ENCODE measurements at regions not wholly inside any gene's neighbourhood (a gene's known extent, or its start where the extent isn't known, plus 50 kb on each side); places are given as distances from the start of the nearest gene placed in this dataset.

DNA sequence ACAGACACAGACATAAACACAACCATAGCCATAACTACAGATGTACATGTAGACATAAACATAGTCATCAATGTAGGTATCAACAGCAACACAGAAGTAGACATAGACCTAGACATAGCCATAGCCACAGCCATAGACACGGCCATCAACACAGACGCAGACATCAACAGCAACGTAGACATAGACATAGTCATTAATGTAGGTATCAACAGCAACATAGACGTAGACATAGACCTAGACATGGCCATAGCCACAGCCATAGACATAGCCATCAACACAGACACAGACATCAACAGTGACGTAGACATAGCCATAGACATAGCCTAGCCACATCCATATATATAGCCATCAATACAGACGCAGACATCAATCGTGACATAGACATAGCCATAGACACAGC lies 258.3 kb upstream of the FOXQ1 start:
- no peak for DNase-seq

DNA sequence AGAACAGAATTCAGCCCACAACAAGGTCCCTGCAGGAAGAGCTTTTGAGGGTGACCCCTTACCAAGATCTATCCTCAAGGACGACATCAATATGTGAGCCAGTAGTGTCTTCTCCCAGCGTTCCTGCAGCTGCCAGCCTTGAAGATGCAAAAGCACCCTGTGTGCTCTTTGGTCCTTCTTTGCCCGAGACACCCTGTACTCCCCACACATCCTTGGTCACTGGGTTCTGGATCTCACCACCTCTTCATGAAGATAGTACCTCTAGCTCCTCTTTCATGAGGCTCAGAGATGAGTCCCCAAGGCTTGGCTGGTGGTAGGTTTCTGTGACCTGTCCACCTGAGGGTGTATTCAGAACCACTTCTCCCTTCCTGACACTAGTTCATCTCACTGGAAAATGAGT lies 259.6 kb upstream of the FOXQ1 start:
- no peak for DNase-seq

DNA sequence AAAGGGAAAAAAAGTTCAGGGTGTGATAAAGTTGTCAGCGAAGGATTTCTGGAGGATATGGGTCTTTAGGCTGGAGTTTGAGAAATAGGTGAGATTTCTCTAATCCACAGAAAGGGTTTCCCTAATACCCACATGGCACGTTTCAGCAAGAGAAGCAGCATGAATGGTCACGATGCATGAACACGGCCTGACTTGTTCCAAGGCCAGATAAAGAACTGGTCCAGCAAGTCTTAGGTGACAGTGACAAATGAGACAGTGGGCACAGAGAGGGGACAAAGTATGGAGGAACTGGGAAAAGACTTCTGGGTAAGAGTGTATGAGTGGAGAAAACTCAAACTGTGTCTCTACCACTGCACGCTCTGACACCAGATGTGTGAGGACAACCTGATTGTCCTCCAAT lies 262.0 kb upstream of the FOXQ1 start:
- no peak for DNase-seq

DNA sequence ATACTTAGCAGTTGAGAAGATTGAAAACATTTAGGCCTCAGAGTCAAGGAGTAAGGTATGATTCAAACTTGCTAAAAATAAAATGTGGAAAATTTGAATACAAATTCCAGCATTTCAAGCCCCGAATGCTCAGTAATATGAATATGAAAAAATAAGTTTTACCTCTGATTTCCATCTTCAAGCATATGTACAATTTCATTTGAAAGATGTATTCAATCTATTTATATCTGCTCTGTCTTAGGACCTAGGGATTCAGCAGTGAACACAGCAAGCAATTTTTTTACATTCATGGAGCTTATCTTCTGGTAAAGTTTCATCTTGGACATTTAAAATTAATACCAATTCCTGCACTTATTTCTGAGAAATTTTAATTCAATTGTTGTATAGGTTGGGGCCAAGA lies 262.7 kb upstream of the FOXQ1 start:
- DNase-seq, result no peak

DNA sequence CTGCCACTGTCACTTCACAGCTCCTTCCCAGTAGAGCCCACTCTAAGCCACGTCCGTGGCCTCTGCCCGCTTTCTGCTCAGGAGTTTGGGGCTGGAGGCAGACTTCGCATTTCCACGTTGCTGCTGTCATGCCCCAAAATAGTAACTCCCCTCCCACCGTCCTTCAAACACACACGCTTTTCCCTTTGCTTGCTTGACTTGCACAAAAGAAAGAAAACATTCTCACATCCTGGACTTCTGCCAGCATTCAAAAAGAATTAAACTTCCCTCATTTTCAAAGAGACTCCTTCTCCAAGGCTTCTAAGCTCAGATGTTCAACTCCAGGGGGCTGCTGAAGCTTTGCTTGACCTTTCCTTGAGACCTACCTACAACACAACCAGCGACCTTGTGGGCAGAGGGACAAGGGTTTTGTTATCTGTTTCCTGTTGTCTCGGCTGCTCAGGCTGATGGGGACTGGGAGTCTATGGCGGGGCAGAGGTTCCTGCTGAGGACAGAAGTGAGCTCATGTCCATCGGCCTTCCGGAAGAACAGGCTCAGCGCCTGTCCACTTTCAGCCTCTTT lies 263.8 kb upstream of the FOXQ1 start:
- no peak for DNase-seq

DNA sequence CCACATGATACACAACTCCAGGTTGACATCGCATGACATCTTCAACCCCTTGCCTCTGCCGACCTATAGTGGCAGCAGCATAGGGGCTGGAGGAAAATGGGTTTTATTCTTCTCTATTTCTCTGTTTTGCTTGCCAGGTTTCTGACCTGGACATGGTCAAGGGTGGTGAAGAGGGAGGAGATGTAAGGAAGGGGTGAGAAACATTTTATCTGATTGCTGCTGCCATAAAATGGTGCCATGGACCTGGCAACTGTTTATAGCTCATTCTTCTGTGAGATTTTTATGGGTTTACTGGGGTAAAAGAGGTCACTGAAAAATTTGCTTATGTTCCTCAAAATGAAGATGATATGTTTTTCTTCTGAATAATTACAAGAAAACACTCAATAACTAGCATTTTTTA lies 266.7 kb upstream of the FOXQ1 start:
- DNase-seq, result no peak

DNA sequence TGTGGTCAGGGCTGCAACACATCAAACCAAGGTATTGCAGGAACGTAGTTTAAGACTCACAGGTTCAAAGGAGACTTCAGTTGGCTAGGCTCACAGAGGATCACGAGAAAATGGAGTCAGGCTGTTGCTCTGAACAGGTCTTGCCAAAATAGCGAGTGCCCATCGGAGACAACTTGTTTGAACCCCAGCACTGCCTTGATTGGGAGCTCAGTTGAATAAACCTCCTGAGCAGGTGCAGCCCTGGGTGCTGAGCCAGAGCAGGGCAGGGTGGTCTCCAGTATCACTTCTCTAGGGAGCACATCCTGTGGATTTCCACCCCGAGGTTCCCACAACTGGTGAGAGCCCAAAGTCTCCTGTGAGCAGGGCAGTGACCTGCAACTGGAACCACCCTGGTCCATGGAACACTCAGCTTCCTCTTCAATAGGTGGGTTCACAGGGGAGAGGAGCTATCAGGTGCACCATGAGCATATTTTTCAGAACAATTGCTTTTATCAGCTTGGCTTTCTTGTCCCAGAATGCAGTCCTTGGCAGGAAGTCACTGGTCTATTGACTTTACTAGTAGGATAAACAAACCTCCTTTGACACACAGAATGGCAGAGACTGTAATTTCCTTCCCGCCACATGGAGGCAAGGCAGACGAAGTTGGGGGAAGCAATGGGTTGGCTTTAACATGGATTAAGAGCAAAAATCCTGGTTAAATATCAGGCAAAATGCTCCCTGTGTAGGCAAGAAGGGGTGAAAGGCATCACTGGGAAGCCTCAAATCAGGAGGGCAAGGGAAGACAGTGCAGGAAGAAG lies 267.7 kb upstream of the FOXQ1 start:
- peak; percentile 24 for DNase-seq

DNA sequence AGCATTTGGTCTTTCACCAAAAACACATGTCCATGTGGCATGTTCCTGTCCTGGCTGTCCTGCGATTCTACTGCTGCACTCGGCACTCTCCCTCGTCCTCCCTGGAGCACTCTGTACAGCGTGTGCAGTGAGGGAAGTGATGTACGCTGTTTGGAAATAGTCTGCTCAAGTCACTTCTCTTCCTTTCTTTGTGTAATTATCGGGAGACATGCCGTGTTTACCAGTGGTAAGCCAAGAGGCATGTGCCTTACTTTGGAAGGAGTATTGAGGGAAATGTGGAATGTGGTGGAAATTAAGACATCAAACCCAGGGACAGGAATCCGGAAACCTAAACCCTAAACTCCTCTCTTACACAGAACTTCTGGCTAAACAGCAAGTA lies 268.5 kb upstream of the FOXQ1 start:
- DNase-seq, result peak; percentile 28

DNA sequence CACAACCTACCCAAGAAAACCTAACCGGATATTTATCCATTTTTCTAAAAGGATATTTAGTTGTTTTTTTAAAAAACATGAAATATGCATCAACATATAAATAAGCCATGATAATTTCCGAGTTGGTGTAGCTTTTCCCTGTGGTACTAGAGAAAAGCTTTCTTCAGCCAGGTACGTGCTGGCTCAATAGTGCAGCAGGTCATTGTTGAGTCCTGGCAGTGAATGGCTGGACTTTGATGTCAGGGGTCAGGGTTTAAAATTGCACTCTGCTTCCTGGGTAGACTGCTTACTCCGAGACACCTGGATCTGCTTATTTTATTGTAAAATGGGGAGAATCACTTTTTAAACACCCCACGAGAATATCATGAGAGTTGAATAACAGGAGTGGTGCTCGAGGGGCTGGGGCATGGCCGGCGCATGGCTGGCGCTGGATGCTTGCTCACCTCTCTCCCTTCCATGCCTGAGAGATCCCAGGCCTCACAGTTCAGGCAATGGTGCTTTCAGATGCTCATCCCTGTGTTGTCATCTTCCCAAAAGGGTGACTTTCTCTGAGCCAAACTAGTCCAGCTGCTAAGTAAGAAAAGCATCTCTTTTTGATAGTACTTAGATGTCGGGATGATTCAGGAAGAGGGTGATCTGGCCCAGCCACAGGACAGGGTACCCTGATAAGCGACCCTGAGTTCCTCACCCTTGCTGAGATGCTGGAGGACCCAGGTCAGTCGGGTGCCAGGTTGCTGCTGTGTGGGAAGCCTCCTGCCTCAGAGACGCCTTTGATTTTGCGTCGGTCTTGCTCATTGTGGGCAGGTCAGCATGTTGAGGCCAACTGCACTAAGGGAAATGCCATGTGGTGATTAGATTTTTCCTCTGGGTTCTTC lies 269.1 kb upstream of the FOXQ1 start:
- DNase-seq, result peak; percentile 29

DNA sequence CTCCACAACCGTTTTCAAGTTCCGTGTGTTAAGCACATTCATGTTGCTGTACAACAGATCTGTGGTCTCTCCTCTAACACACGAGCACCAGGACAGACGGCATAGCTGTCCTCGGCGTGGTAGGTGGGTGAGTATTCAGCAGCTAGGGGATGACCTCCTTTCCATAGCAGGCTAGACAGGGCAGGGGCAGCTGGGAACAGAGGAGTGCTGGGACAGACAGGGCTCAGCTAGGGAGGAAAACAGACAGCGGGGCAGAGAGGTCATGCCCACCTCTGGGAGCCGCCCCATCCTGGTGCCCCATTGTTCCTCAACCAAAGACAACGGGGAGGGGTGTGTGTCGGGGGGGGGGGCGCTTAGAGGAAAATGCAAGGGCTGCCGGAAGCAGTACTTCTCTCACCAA lies 271.5 kb upstream of the FOXQ1 start:
- no peak for DNase-seq

DNA sequence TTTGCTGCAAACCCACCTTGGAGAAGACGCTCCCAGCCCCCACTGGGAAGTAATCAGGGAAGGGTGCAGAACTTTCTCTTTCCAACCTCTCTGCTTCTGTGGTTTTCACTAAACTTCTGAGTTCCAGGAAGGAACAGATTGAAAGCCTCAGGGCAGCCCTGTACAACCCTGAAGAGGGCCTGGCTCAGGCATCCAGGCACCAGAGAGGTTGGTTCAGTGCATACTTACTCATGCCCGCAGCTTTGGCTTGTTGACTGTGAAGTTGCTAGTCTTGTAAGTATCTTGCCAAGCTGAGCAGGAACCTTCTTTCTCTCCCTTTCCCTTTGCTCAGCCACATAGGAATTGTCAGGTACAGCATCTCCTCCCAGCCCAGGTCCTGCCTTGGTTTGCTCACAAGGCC lies 272.2 kb upstream of the FOXQ1 start:
- DNase-seq, result no peak

DNA sequence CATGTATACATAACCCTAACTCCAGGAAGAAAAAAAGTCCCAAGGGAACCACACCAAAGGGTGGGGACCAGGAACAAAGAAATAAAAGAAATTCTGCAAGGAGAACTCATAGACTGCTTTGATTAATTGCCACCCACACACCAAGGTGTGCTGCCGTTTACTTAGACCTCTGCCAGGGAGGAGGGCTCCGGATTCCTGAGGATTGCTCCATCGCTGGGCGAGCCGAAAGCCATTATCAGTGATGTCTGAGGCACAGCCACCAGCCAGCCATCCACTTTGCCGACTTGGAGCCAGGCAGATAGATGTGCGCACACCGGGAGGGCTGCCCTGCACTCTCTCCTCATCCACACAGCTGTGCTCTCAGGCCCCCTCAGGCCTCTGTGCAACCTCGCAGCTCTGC lies 272.7 kb upstream of the FOXQ1 start:
- DNase-seq, result no peak

DNA sequence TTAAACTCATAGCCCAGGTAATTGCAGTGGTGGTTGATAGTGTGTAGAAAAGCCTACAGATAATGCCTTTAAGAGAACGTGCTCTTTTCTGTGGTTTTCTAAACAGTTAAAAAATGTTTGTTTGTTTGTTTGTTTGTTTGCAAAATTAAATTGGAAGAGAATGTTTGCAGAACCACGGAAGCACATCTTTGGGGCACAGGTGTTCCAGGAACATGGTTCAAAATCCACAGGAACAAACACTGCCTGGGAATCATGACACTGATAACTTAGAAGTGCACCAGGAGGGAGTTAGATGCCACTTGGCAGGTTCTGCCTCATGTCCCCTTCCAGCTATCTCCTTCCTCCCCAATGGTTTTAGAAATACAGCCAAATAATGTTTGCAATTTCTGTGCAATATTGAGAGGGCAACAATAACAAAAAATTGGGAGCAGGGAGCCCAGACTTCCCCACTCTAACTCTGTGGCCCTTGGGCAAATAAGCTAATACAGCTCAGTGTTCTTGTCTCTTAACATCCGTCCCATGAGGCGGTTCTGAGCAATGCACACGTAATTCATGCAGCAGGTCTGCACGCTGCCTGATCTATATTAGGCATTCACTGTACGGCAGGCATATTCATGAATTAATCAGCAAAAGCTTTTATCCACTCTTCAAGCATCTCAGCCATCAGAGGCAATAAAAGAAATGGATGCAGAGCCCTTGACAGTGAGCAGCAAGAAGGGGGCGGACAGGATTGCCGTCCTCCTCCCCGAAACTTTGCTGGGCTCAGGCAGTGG lies 274.3 kb upstream of the FOXQ1 start:
- DNase-seq, result no peak

DNA sequence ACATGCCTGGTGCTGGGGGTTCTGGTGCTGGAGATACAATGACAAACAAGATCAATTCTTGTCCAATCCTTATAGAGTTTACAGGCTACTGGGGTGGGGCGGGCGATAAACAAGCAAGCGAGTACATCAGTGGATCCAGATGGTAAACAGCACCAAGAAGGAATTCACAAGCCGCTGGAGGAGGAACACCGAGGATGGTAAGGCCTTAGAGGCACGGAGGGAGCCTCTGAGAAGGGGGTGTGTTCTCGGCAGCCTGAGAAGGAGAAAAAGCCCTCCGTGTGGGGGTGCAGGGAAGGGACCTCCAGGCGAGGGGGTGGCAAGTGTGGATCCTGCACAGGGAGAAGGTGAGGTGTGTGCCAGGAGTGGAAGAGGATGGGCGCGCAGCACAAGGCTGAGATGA lies 276.5 kb upstream of the FOXQ1 start:
- DNase-seq, result no peak

DNA sequence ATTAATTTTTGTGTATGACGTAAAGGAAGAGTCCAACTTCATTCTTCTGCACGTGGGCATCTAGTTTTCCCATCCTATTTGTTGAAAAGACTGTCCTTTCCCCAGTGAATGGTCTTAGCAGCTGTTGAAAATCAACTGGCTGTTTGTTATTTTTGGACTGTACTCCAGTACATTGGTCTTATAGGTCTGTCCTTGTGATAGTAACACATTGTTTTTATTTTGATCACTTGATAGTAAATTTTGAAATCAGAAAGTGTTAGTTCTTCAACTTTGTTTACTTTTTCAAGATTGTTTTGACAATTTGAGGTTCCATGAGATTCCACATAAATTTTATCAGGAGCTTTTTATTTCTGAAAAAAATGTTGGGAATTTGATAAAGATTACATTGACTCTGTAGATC lies 280.2 kb upstream of the FOXQ1 start:
- no peak for DNase-seq

DNA sequence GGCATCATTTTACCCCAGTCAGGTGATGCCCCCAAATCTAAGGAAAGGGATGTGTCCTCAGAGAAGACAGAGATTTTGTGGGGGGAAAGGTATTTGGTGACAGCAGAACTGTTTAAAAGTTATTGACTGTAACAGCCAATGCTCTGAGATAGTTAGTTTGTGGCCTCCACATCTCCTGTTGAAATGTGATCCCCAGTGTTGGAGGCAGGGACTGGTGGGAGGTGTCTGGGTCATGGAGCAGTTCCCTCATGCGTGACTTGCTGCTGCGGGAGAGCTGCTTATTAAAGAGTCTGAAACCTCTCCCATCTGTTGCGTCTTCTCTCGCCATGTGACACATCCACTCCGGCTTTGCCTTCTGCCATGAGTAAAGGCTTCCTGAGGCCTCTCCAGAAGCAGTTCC lies 282.8 kb upstream of the FOXQ1 start:
- no peak for DNase-seq

DNA sequence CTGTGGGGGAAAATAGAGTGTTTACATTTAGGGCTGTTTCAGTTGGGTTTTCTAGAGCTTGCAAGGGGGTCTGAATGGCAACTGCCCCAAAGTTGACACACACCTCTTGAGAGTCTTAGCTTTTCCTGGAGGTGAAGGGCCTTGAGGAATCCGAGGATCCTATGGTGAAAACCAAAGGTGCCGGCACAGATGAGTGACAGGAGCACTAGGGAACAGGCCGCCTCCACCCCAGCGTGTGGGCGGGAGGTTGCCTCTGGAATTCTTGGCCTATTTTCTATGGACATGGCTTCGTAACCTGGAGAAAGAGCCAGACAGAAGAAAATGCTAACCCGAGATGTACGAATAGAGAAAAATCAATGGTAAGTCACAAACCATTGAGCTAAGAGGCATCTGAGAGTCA lies 283.2 kb upstream of the FOXQ1 start:
- peak; percentile 37 for DNase-seq

DNA sequence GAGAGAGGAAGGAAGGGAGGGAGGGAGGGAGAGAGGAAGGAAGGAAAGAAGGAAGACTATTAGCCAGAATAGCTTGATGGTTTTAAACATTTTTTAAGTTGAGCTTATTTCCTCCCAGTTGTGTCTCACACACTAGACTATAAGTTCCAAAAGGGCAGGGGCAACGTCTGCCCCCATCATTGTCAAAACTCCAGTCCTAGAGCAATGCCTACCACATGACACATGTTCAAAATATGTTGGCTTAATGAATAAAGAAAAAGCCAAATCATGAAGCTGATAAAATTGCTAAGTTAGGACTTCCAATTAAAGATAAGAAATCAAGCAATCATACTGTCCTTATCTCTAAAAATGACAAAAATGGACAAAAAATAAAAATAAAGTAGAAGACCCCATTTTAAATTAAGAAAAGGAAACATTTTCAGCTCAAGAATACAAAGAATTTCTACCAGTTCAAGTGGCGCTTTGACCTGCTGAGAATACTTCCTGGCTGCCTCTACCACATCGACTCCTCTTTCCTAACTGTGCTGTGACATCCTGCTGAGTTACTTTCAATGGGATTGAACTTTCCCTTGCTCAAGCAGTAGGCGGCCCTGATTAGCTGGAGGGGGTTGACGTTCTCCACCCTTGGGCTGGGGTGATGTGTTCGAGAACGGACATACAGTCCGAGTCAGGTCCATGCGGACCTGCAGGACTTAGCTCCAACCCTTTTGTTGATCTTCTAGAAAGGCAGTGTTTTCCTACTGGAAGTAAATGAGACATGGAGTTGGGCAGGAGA lies 283.9 kb upstream of the FOXQ1 start:
- no peak for DNase-seq

DNA sequence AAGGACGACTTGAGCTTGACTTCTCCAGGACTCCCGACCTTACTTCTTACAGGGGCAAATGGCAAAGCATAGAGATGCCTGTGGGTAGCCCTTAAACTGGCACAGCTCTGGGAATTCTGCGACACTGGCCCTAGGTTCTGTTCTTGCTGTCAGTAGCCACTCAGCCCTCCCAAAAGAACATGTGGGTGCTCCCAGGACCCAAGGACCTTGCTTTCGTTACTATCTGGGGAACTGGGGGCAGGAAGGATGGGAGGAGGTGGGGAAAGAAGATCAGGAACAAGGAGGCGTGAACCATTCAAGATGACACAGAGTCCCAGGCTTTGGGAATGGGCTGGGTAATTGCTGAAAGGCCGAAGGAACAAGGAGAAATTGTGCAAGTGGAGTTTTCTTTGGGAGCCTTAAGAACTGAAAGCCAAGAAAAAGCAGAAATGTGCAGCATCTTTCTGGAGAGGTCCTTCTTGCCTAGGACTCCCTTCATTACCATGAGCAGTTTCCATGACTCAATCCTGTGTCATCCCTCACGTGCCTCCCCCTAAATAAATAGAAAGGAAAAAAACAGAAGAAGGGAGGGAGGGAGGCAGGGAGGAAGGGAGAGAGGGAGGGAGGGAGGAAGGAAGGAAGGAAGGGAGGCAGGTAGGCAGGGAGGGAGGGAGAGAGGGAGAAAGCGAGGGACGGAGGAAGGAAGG lies 284.6 kb upstream of the FOXQ1 start:
- DNase-seq, result no peak

DNA sequence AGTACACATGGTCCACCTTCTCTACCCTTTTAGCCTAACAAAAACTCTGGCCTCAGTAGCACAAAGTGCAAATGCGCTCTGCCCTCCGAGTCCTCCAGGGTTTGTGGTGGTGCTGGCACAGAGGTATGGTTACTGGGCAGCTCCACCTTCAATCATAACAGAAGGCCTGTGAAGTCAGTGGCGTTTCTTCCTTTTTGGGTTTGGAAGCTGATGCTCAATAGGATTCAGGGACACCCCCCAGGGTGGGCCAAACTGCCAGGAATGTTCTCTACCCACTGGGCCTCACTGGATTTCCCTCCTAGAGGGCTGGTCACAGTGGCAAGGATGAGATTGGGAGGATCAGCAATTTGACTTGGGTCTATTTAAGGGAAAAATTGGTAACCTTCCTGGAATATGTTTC lies 286.1 kb upstream of the FOXQ1 start:
- DNase-seq, result no peak

DNA sequence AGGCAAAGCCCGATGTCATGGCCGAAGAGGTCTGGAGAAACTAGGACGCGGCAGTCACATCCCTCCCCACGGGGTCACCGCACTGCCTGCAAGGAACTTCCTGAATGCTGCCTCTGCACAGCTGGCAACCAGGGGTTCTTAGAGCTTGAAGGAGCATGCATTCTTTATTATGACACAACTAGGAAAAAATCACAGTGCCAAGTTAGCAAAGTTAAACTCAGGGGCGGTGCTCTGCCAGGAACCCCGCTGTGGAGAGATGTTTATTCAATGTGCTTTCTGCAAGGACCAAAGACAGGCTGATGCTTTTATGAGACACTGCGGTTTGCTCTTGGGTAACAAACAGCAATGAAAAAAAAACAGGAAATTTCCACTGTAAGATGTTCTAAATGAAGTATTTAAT lies 287.3 kb upstream of the FOXQ1 start:
- no peak for DNase-seq

DNA sequence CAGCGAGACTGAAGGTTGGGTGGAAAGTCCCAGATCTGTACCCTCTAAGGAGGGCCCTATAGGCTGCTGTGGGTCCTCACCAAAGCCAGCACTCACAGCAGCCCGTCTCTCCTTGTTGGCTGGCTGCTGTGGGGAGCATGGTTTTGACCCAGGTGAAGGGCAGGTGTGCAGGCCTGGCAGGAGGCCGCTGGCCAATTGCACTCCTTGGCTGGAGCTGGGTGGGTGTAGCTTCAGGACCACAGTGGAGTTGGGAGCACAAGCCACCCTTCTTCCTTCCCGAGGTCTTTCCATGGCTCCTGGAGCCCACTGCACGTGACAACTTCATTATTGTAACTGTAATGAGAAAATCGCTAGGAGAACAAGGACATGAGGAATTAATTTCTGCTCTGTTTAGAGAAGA lies 287.7 kb upstream of the FOXQ1 start:
- no peak for DNase-seq

All from islet precursor cell (in vitro differentiated cells).